GM18498 (cell line): ENCODE measurements at regions not wholly inside any gene's neighbourhood (a gene's known extent, or its start where the extent isn't known, plus 50 kb on each side); places are given as distances from the start of the nearest gene placed in this dataset.
A peak's percentile ranks its signal among the peaks of the same experiment; 100 is the strongest.
"Not testable (repeated sequence)": the region's sequence is repeated elsewhere in the genome, so short reads cannot be mapped to it uniquely, and the experiment has no call there.

Experiments
- ATAC-seq: cut with Tn5 transposase; IDR thresholded peaks from one replicate; pipeline ENCODE4 v1.9.1; 2021; ENCODE audit warnings: mild to moderate bottlenecking, moderate library complexity; ENCODE audit not compliant: unreplicated experiment

- ATAC-seq, result peak; percentile 95
Observed at GRCh38 chrY:20891440-20892160, 135.7 kb downstream of the RPS4Y2 start.

GRCh38 chrY:20925350-20926091 is 169.6 kb downstream of the RPS4Y2 start:
- not testable (repeated sequence) for ATAC-seq

- ATAC-seq, result no peak
Observed at GRCh38 chrY:20929691-20930342, 173.9 kb downstream of the RPS4Y2 start.

- not testable (repeated sequence) for ATAC-seq
Observed at GRCh38 chrY:20936709-20937251, 180.9 kb downstream of the RPS4Y2 start.

GRCh38 chrY:20961512-20961911 is 205.6 kb downstream of the RPS4Y2 start:
- no peak for ATAC-seq

- ATAC-seq, result no peak
Observed at GRCh38 chrY:20967828-20968227, 211.9 kb downstream of the RPS4Y2 start.

GRCh38 chrY:20968237-20968636 is 212.3 kb downstream of the RPS4Y2 start:
- ATAC-seq, result no peak

- no peak for ATAC-seq
Observed at GRCh38 chrY:20971371-20971770, 215.5 kb downstream of the RPS4Y2 start.

GRCh38 chrY:20986037-20986436 is 230.1 kb downstream of the RPS4Y2 start:
- no peak for ATAC-seq

- no peak for ATAC-seq
Observed at GRCh38 chrY:20990123-20990522, 234.2 kb downstream of the RPS4Y2 start.

GRCh38 chrY:20990869-20991548 is 235.1 kb downstream of the RPS4Y2 start:
- ATAC-seq, result peak; percentile 97

- ATAC-seq, result no peak
Observed at GRCh38 chrY:20997355-20997754, 241.4 kb downstream of the RPS4Y2 start.

GRCh38 chrY:20998016-20998415 is 242.1 kb downstream of the RPS4Y2 start:
- no peak for ATAC-seq

GRCh38 chrY:20998483-20998882 is 242.6 kb downstream of the RPS4Y2 start:
- no peak for ATAC-seq

- ATAC-seq, result no peak
Observed at GRCh38 chrY:21001102-21001501, 245.2 kb downstream of the RPS4Y2 start.

- ATAC-seq, result no peak
Observed at GRCh38 chrY:21003059-21003458, 247.2 kb downstream of the RPS4Y2 start.

GRCh38 chrY:21005531-21005930 is 249.6 kb downstream of the RPS4Y2 start:
- no peak for ATAC-seq

- no peak for ATAC-seq
Observed at GRCh38 chrY:21021811-21022210, 265.9 kb downstream of the RPS4Y2 start.

GRCh38 chrY:21022326-21023044 is 266.6 kb downstream of the RPS4Y2 start:
- no peak for ATAC-seq

- no peak for ATAC-seq
Observed at GRCh38 chrY:21023906-21024305, 268.0 kb downstream of the RPS4Y2 start.
